ENCODE measurements at regions not wholly inside any gene's neighbourhood (a gene's known extent, or its start where the extent isn't known, plus 50 kb on each side); places are given as distances from the start of the nearest gene placed in this dataset.
A peak's percentile ranks its signal among the peaks of the same experiment; 100 is the strongest.
"Not testable (repeated sequence)": the region's sequence is repeated elsewhere in the genome, so short reads cannot be mapped to it uniquely, and the experiment has no call there.

GRCh38 chr4:38526412-38526811 is 137.6 kb upstream of the KLF3 start:
- no peak for DNase-seq

- DNase-seq, result no peak
Measured at GRCh38 chr4:38529189-38530115, 134.5 kb upstream of the KLF3 start.

GRCh38 chr4:38530486-38530885 is 133.5 kb upstream of the KLF3 start:
- DNase-seq, result no peak

GRCh38 chr4:38531141-38531727 is 132.8 kb upstream of the KLF3 start:
- DNase-seq, result peak; percentile 5

GRCh38 chr4:38532908-38533499 is 131.0 kb upstream of the KLF3 start:
- DNase-seq, result no peak

- no peak for DNase-seq
Measured at GRCh38 chr4:38534344-38535045, 129.5 kb upstream of the KLF3 start.

GRCh38 chr4:38535071-38535470 is 128.9 kb upstream of the KLF3 start:
- DNase-seq, result not testable (repeated sequence)

- DNase-seq, result no peak
Measured at GRCh38 chr4:38535717-38536116, 128.3 kb upstream of the KLF3 start.

GRCh38 chr4:38536716-38537115 is 127.3 kb upstream of the KLF3 start:
- DNase-seq, result no peak

- DNase-seq, result no peak
Measured at GRCh38 chr4:38537666-38538065, 126.3 kb upstream of the KLF3 start.

GRCh38 chr4:38538517-38538916 is 125.5 kb upstream of the KLF3 start:
- DNase-seq, result no peak

- DNase-seq, result no peak
Measured at GRCh38 chr4:38539501-38539900, 124.5 kb upstream of the KLF3 start.

- no peak for DNase-seq
Measured at GRCh38 chr4:38547052-38547451, 116.9 kb upstream of the KLF3 start.

- no peak for DNase-seq
Measured at GRCh38 chr4:38548256-38548655, 115.7 kb upstream of the KLF3 start.

GRCh38 chr4:38559374-38559773 is 104.6 kb upstream of the KLF3 start:
- no peak for DNase-seq

- DNase-seq, result no peak
Measured at GRCh38 chr4:38560340-38560739, 103.7 kb upstream of the KLF3 start.

GRCh38 chr4:38560768-38561558 is 103.0 kb upstream of the KLF3 start:
- DNase-seq, result no peak

GRCh38 chr4:38562751-38563198 is 101.2 kb upstream of the KLF3 start:
- peak; percentile 62 for DNase-seq

GRCh38 chr4:38563707-38564495 is 100.1 kb upstream of the KLF3 start:
- no peak for DNase-seq

GRCh38 chr4:38565271-38566199 is 98.5 kb upstream of the KLF3 start:
- DNase-seq, result peak; percentile 83
